Transverse colon (tissue), 4 donors: ENCODE measurements at regions not wholly inside any gene's neighbourhood (a gene's known extent, or its start where the extent isn't known, plus 50 kb on each side); places are given as distances from the start of the nearest gene placed in this dataset.

Experiments used
- CTCF ChIP-seq, 5 experiments: fragments of 200-600 bp in 3 of 5; fragments of 450-650 bp in 2 of 5; sonication (generic) in 3 of 5; IDR thresholded peaks; 1 replicate in 2 of 5; 2 replicates in 3 of 5; pipeline ENCODE4 v1.5.1; 2016 to 2017; ENCODE audit warnings: antibody characterized with exemption in 5 of 5, inconsistent platforms in 3 of 5, mild to moderate bottlenecking in 2 of 5, moderate library complexity in 1 of 5
- EP300 ChIP-seq: sonication (generic); formaldehyde crosslinking; IDR thresholded peaks from one replicate; pipeline ENCODE4 v1.6.1; 2017; ENCODE audit warnings: antibody characterized with exemption, low read depth
- POLR2A ChIP-seq: fragments of 450-650 bp; IDR thresholded peaks from one replicate; pipeline ENCODE4 v1.6.1; 2016; ENCODE audit warnings: antibody characterized with exemption, mild to moderate bottlenecking, moderate library complexity
- POLR2AphosphoS5 ChIP-seq, 3 donors: sonication (generic); formaldehyde crosslinking; IDR thresholded peaks; one replicate each; pipeline ENCODE4 v1.6.1; 2016; ENCODE audit warnings: antibody characterized with exemption in 3 of 3

DNA sequence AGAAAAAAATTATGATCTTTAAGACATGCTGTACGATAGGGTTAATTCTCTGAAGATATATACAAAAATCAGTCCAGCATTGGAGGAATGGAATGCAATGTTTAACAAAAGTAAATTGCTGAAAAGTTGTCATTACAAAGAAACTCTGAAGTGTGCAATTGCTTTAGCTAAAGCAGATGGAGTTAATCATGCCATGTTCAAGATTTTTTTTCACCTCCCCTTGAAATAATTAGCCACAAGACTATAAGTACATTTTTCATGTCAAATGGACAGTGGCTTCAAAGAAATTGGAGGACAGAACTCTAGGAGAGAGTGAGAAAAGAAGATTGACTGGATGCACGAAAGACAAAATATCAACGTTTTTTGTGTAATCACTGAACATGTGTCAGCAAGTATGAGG, 63.1 kb upstream of the MEOX2 start:
- TF ChIP-seq CTCF (IDR thresholded peaks at IDR 0.05) (no peak), EP300 (no peak), POLR2A (no peak), POLR2AphosphoS5 (IDR thresholded peaks at IDR 0.05) (no peak)
